Suprapubic skin (tissue), 4 donors: ENCODE measurements at regions not wholly inside any gene's neighbourhood (a gene's known extent, or its start where the extent isn't known, plus 50 kb on each side); places are given as distances from the start of the nearest gene placed in this dataset.

Source experiments
- CTCF ChIP-seq, 2 donors: fragments of 200-600 bp in 1 of 2; fragments of 450-650 bp in 1 of 2; sonication (generic) in 1 of 2; IDR thresholded peaks; one replicate each; pipeline ENCODE4 v1.5.1; 2016 to 2019; ENCODE audit warnings: antibody characterized with exemption in 2 of 2, mild to moderate bottlenecking in 1 of 2, moderate library complexity in 1 of 2
- EP300 ChIP-seq: sonication (generic); formaldehyde crosslinking; IDR thresholded peaks from one replicate; pipeline ENCODE4 v1.6.1; 2017; ENCODE audit warnings: antibody characterized with exemption
- POLR2A ChIP-seq, 2 donors: fragments of 450-650 bp; IDR thresholded peaks; one replicate each; pipeline ENCODE4 v1.6.1; 2017; ENCODE audit warnings: antibody characterized with exemption in 2 of 2, mild to moderate bottlenecking in 2 of 2, moderate library complexity in 2 of 2
- POLR2AphosphoS5 ChIP-seq, 3 donors: sonication (generic); formaldehyde crosslinking; IDR thresholded peaks; one replicate each; pipeline ENCODE4 v1.6.1; 2017; ENCODE audit warnings: antibody characterized with exemption in 3 of 3

GRCh38 chr16:52657924-52658323 lies 111.0 kb upstream of the TOX3 start:
- TF ChIP-seq CTCF (IDR thresholded peaks at IDR 0.05) (no peak), EP300 (no peak), POLR2AphosphoS5 (IDR thresholded peaks at IDR 0.05) (no peak), POLR2A (IDR thresholded peaks at IDR 0.05) (no peak)
